Right lobe of liver (tissue), 4 donors: ENCODE measurements at regions not wholly inside any gene's neighbourhood (a gene's known extent, or its start where the extent isn't known, plus 50 kb on each side); places are given as distances from the start of the nearest gene placed in this dataset.

Experiments used
- POLR2A ChIP-seq: fragments of 450-650 bp; IDR thresholded peaks from one replicate; pipeline ENCODE4 v1.6.1; 2017; ENCODE audit warnings: antibody characterized with exemption, mild to moderate bottlenecking
- TF ChIP-seq, protein P1 (sequence below), 4 donors: fragments of 200-600 bp in 3 of 4; fragments of 450-650 bp in 1 of 4; IDR thresholded peaks; one replicate each; pipeline versions ENCODE4 v1.5.1 to v1.8.0; 2016 to 2022; ENCODE audit warnings: antibody characterized with exemption in 4 of 4, mild to moderate bottlenecking in 2 of 4
- donor health status: DM: no; HTN: no; CAD: no.
- donor health status: DM: no; HTN: no; CAD: no.
- donor health status: DM: no; HTN: yes; CAD: no.

DNA sequence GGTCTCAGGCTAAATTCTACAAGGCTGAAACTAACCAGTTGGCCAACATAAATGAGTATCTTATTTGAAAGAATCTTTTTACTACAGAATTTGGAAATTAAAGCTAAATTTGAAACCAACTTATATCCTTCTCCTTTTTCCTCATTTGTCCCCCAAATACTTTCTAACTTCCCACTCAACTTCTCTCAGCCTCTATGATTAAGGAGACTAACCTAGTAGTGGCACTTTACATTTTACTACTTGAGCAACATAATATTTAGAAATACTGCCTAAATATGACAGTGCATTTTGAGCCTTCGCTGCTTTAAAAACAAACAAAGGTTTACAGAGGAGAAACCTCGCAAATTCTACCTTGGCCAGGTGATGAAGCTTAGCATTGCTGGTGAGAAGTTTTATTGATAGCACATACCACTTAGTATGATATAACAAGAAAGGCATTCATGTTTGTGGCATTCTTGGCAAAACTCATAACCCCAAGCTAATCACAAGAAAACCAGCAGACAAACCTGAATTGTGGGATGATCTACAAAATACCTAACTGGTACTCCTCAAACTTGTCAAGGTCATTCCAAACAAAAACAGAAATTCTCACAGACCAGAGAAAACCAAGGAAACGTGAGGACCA lies 432.1 kb upstream of the CFAP20DC start:
- TF ChIP-seq, protein P1, sequence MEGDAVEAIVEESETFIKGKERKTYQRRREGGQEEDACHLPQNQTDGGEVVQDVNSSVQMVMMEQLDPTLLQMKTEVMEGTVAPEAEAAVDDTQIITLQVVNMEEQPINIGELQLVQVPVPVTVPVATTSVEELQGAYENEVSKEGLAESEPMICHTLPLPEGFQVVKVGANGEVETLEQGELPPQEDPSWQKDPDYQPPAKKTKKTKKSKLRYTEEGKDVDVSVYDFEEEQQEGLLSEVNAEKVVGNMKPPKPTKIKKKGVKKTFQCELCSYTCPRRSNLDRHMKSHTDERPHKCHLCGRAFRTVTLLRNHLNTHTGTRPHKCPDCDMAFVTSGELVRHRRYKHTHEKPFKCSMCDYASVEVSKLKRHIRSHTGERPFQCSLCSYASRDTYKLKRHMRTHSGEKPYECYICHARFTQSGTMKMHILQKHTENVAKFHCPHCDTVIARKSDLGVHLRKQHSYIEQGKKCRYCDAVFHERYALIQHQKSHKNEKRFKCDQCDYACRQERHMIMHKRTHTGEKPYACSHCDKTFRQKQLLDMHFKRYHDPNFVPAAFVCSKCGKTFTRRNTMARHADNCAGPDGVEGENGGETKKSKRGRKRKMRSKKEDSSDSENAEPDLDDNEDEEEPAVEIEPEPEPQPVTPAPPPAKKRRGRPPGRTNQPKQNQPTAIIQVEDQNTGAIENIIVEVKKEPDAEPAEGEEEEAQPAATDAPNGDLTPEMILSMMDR (IDR thresholded peaks at IDR 0.05) = no peak
- TF ChIP-seq POLR2A = no peak
